CD4-positive, alpha-beta T cell (primary cell): ENCODE measurements at regions not wholly inside any gene's neighbourhood (a gene's known extent, or its start where the extent isn't known, plus 50 kb on each side); places are given as distances from the start of the nearest gene placed in this dataset.

Experiments used
- ATAC-seq: fragments of 200-7000 bp; cut with Tn5 transposase; one replicate; pipeline ENCODE4 v1.10.0; 2022; ENCODE audit warnings: mild to moderate bottlenecking; ENCODE audit not compliant: poor library complexity
- CTCF ChIA-PET: fragments of 350-600 bp; sonication (Branson Sonifier 250); formaldehyde crosslinking; loops from one replicate; lab custom pipeline; 2021; ENCODE audit warnings: antibody characterized with exemption, inconsistent platforms; lab: Charles Lee
- POLR2A ChIA-PET: fragments of 350-600 bp; sonication (Branson Sonifier 250); formaldehyde crosslinking; loops from one replicate; lab custom pipeline; 2021; ENCODE audit warnings: antibody characterized with exemption, inconsistent platforms; lab: Charles Lee
- DNase-seq, 14 experiments: peaks; one replicate each; pipeline ENCODE4 v3.0.0-alpha.2; 2013 to 2020; ENCODE audit warnings: mixed read lengths in 2 of 14
- H3K27ac ChIP-seq, 2 donors: one replicate each; pipeline versions ENCODE4 v1.5.1 to v1.7.0; 2013; ENCODE audit warnings: low read length in 2 of 2, low read depth in 1 of 2, mild to moderate bottlenecking in 1 of 2
- H3K27me3 ChIP-seq, 2 experiments: 1 replicate in 1 of 2; 2 replicates in 1 of 2; pipeline versions ENCODE4 v1.6.1 to v1.7.0; 2013; ENCODE audit warnings: low read length in 2 of 2, control low read depth in 1 of 2, mild to moderate bottlenecking in 1 of 2, moderate library complexity in 1 of 2; ENCODE audit not compliant: insufficient read depth in 2 of 2, control insufficient read depth in 1 of 2
- H3K36me3 ChIP-seq: one replicate; pipeline ENCODE4 v1.6.1; 2013; ENCODE audit warnings: low read length, control low read depth; ENCODE audit not compliant: insufficient read depth
- H3K4me1 ChIP-seq: one replicate; pipeline ENCODE4 v1.6.1; 2013; ENCODE audit warnings: low read length, control low read depth; ENCODE audit not compliant: insufficient read depth
- H3K4me3 ChIP-seq: one replicate; pipeline ENCODE4 v1.5.1; 2013; ENCODE audit warnings: mild to moderate bottlenecking, low read length, moderate library complexity
- H3K9me3 ChIP-seq, 2 experiments: 1 replicate in 1 of 2; 2 replicates in 1 of 2; pipeline versions ENCODE4 v1.6.1 to v1.7.0; 2013; ENCODE audit warnings: low read length in 2 of 2, mild to moderate bottlenecking in 2 of 2, control low read depth in 1 of 2, moderate library complexity in 1 of 2; ENCODE audit not compliant: control insufficient read depth in 1 of 2, insufficient read depth in 1 of 2
- H3K27ac Mint-ChIP-seq: one replicate; pipeline ENCODE4 v1.8.0; 2020; ENCODE audit warnings: mixed read lengths
- H3K27me3 Mint-ChIP-seq: one replicate; pipeline ENCODE4 v1.8.0; 2021; ENCODE audit warnings: mixed read lengths
- H3K36me3 Mint-ChIP-seq: one replicate; pipeline ENCODE4 v1.8.0; 2021; ENCODE audit warnings: low read depth, mixed read lengths
- H3K4me1 Mint-ChIP-seq: one replicate; pipeline ENCODE4 v1.8.0; 2021; ENCODE audit warnings: low read depth, mixed read lengths
- H3K4me3 Mint-ChIP-seq: one replicate; pipeline ENCODE4 v1.8.0; 2020; ENCODE audit warnings: mild to moderate bottlenecking, mixed read lengths
- H3K9me3 Mint-ChIP-seq: one replicate; pipeline ENCODE4 v1.8.0; 2020; ENCODE audit warnings: mixed read lengths
- intact Hi-C, 2 experiments: fragments of 100-400 bp; cut with DNase I in 1 of 2; cut with micrococcal nuclease in 1 of 2; formaldehyde crosslinking; loops; one replicate each; pipeline versions ENCODE4 v1.15.1 to v1.9.0; 2023 to 2025; cut with DNase I, micrococcal nuclease
- TF ChIP-seq, protein P1 (sequence below): fragments of 200-600 bp; IDR thresholded peaks from one replicate; pipeline ENCODE4 v1.8.0; 2022; ENCODE audit warnings: antibody characterized with exemption, mild to moderate bottlenecking

DNA sequence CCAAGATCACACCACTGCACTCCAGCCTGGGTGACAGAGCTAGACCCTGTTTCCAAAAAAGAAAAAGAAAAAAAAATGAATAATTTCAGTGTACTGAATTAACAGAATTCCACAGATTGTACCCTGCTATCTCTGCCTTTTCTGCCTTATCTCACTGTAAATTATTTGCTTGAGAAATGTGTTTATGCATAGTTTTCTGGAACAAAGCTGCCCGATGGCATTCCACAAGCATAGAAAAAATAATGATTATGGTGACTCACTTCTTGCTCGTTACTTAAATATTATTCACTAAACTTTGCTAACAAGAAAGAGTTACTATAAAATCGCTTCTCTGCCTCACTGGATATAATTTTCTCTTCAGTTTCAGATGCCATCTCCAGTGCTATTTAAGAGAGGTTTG, 88.7 kb upstream of the FAM169A start:
- Mint-ChIP-seq H3K4me3 (no peak overlapping the region), H3K27me3 (no peaks in the 10 kb centered on the region), H3K27ac (no peak overlapping the region), H3K9me3 (no peaks in the 10 kb centered on the region), H3K36me3 (no peaks in the 10 kb centered on the region), H3K4me1 (no peaks in the 10 kb centered on the region)
- intact Hi-C loops, result no loop called here
- DNase-seq (no peak), ATAC-seq (no peak)
- no peaks in the 10 kb centered on the region for H3K9me3 ChIP-seq
- H3K27ac ChIP-seq, result no peak overlapping the region
- ChIA-PET CTCF (no interaction called here), POLR2A (no interaction called here)
- TF ChIP-seq, protein P1, sequence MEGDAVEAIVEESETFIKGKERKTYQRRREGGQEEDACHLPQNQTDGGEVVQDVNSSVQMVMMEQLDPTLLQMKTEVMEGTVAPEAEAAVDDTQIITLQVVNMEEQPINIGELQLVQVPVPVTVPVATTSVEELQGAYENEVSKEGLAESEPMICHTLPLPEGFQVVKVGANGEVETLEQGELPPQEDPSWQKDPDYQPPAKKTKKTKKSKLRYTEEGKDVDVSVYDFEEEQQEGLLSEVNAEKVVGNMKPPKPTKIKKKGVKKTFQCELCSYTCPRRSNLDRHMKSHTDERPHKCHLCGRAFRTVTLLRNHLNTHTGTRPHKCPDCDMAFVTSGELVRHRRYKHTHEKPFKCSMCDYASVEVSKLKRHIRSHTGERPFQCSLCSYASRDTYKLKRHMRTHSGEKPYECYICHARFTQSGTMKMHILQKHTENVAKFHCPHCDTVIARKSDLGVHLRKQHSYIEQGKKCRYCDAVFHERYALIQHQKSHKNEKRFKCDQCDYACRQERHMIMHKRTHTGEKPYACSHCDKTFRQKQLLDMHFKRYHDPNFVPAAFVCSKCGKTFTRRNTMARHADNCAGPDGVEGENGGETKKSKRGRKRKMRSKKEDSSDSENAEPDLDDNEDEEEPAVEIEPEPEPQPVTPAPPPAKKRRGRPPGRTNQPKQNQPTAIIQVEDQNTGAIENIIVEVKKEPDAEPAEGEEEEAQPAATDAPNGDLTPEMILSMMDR, result no peak
- no peaks in the 10 kb centered on the region for H3K27me3 ChIP-seq
- H3K4me3 ChIP-seq, result no peak overlapping the region
- no peaks in the 10 kb centered on the region for H3K4me1 ChIP-seq
- H3K36me3 ChIP-seq, result no peaks in the 10 kb centered on the region

DNA sequence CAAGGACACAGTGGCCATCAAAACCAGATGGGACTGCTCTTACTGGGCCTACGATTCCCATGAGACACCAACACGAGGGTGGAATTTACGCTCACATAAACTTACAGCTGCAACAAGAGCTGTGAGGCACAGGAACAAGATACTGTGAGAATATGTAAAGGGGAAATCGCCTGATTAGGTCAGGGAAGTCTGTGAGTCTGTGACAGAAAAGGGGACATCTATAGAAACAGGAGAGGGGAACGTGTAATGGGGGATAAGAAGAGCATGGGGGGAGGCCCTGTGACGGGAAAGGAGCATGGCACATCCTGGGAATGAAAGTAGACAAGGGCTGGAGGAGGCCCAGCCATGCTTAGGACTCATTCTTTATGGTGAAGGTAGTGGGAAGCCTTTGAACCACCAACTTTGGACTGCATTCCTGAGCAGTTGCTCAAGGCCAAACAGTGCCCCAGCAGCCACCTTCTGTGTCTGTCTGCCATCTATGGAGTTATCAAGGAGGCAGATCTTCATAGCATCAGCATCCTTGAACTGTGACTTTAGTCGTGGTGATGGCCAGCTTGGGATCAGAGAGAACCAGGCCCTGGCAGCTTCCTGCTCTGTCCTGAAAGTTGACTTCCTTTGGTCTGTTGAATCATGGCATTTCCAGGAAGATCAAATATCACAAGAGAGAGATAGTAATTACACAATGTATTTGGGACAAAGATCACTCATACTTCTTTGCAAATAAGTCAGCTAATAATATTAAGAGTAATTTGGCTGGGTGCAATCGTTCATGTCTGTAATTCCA, 87.9 kb upstream of the FAM169A start:
- Mint-ChIP-seq H3K27ac (no peak overlapping the region), H3K9me3 (no peaks in the 10 kb centered on the region)

GRCh38 chr5:74953554-74953936, 87.4 kb upstream of the FAM169A start:
- CTCF ChIA-PET, result no interaction called here
- no peaks in the 10 kb centered on the region for H3K4me1 Mint-ChIP-seq

More for the DNA sequence above, 87.9 kb upstream of the FAM169A start:
- Mint-ChIP-seq H3K36me3 (no peaks in the 10 kb centered on the region), H3K4me3 (no peak overlapping the region), H3K27me3 (no peaks in the 10 kb centered on the region), H3K4me1 (no peaks in the 10 kb centered on the region)
- Histone ChIP-seq H3K36me3 (no peaks in the 10 kb centered on the region), H3K9me3 (no peaks in the 10 kb centered on the region), H3K4me3 (no peak overlapping the region), H3K4me1 (no peaks in the 10 kb centered on the region), H3K27me3 (no peaks in the 10 kb centered on the region), H3K27ac (no peak overlapping the region)
- DNase-seq (no peak), ATAC-seq (no peak)
- TF ChIP-seq, protein P1, result no peak
- CTCF ChIA-PET, result no interaction called here
- intact Hi-C loops, result no loop called here
- POLR2A ChIA-PET, result interaction anchor here (1.5 kb wide), 1 partner anchor 19 kb away, joined by 3 read pairs; no protein-coding TSS in a partner anchor

More at GRCh38 chr5:74953554-74953936, 87.4 kb upstream of the FAM169A start:
- Histone ChIP-seq H3K9me3 (no peaks in the 10 kb centered on the region), H3K4me1 (no peaks in the 10 kb centered on the region), H3K27ac (no peak overlapping the region), H3K36me3 (no peaks in the 10 kb centered on the region), H3K4me3 (no peak overlapping the region), H3K27me3 (no peaks in the 10 kb centered on the region)
- Mint-ChIP-seq H3K27me3 (no peaks in the 10 kb centered on the region), H3K27ac (no peak overlapping the region), H3K9me3 (no peaks in the 10 kb centered on the region), H3K36me3 (no peaks in the 10 kb centered on the region), H3K4me3 (no peak overlapping the region)
- intact Hi-C loops, result no loop called here
- POLR2A ChIA-PET, result interaction anchor here (1.5 kb wide), 1 partner anchor 18 kb away, joined by 3 read pairs; no protein-coding TSS in a partner anchor
- no peak for DNase-seq
- TF ChIP-seq, protein P1, result no peak
- ATAC-seq, result no peak
